ENCODE measurements at regions not wholly inside any gene's neighbourhood (a gene's known extent, or its start where the extent isn't known, plus 50 kb on each side); places are given as distances from the start of the nearest gene placed in this dataset.

GRCh38 chr4:32735856-32736590 is 2015.9 kb downstream of the PCDH7 start:
- TF ChIP-seq POLR2A (IDR thresholded peaks at IDR 0.05) (no peak), CTCF (IDR thresholded peaks at IDR 0.05) (no peak)
